ENCODE measurements at regions not wholly inside any gene's neighbourhood (a gene's known extent, or its start where the extent isn't known, plus 50 kb on each side); places are given as distances from the start of the nearest gene placed in this dataset.

- H3K4me2 ChIP-seq (ENCODE audit: control insufficient read depth, extremely low read depth, insufficient read depth, low read depth, low read length): no peak overlapping the region
- no peaks in the 10 kb centered on the region for H3K27me3 ChIP-seq (ENCODE audit: control insufficient read depth, extremely low read depth, insufficient read depth, low read length)
- TF ChIP-seq, protein P1, sequence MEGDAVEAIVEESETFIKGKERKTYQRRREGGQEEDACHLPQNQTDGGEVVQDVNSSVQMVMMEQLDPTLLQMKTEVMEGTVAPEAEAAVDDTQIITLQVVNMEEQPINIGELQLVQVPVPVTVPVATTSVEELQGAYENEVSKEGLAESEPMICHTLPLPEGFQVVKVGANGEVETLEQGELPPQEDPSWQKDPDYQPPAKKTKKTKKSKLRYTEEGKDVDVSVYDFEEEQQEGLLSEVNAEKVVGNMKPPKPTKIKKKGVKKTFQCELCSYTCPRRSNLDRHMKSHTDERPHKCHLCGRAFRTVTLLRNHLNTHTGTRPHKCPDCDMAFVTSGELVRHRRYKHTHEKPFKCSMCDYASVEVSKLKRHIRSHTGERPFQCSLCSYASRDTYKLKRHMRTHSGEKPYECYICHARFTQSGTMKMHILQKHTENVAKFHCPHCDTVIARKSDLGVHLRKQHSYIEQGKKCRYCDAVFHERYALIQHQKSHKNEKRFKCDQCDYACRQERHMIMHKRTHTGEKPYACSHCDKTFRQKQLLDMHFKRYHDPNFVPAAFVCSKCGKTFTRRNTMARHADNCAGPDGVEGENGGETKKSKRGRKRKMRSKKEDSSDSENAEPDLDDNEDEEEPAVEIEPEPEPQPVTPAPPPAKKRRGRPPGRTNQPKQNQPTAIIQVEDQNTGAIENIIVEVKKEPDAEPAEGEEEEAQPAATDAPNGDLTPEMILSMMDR (optimal IDR thresholded peaks at IDR 0.05 in 1 of 3, IDR thresholded peaks at IDR 0.05 in 1 of 3, conservative IDR thresholded peaks at IDR 0.05 in 1 of 3; ENCODE audit: extremely low read depth in 1 of 3, insufficient read depth in 2 of 3, low read length in 3 of 3): no peak
- no peak for TF ChIP-seq EZH2 (IDR thresholded peaks at IDR 0.05; ENCODE audit: low read length)
- no peak overlapping the region for H3K9ac ChIP-seq (ENCODE audit: control insufficient read depth, extremely low read depth, insufficient read depth, low read length)
- DNase-seq (ENCODE audit: low read depth, low spot score) (no peak), FAIRE-seq (no peak)
- H2AFZ ChIP-seq (ENCODE audit: control insufficient read depth, low read length): no peak overlapping the region
- H3K9me3 ChIP-seq (ENCODE audit: control insufficient read depth, low read depth, low read length): peaks cover 7% of the 10 kb centered on the region
- dilution Hi-C loops (cut with MboI; ENCODE audit: extremely low pct_ligation_motif_present, low sequenced_read_pairs): no loop called here
- H3K27ac ChIP-seq (ENCODE audit: control insufficient read depth, insufficient read depth, low read length): no peak overlapping the region
- H3K4me1 ChIP-seq (ENCODE audit: control insufficient read depth, extremely low read depth, insufficient read depth, low read length): no peaks in the 10 kb centered on the region
- H3K36me3 ChIP-seq (ENCODE audit: control insufficient read depth in 2 of 2, extremely low read depth in 1 of 2, insufficient read depth in 2 of 2, low read length in 2 of 2): no peaks in the 10 kb centered on the region
- H3K9me1 ChIP-seq (ENCODE audit: control insufficient read depth, extremely low read depth, insufficient read depth, low read length): no peaks in the 10 kb centered on the region
- no peaks in the 10 kb centered on the region for H4K20me1 ChIP-seq (ENCODE audit: control insufficient read depth, extremely low read depth, insufficient read depth, low read length)
- no peak overlapping the region for H3K4me3 ChIP-seq (ENCODE audit: control insufficient read depth in 2 of 3, extremely low read depth in 1 of 3, insufficient read depth in 2 of 3, low read depth in 1 of 3, low read length in 3 of 3)
- H3K79me2 ChIP-seq (ENCODE audit: control insufficient read depth, insufficient read depth, low read length): no peaks in the 10 kb centered on the region
These were observed 124.1 kb upstream of the SPIN4 start for GRCh38 chrX:63475200-63475599.

- Histone ChIP-seq H3K4me2 (ENCODE audit: control insufficient read depth, extremely low read depth, insufficient read depth, low read depth, low read length) (no peak overlapping the region), H4K20me1 (ENCODE audit: control insufficient read depth, extremely low read depth, insufficient read depth, low read length) (no peaks in the 10 kb centered on the region), H3K9me1 (ENCODE audit: control insufficient read depth, extremely low read depth, insufficient read depth, low read length) (no peaks in the 10 kb centered on the region), H3K4me3 (ENCODE audit: control insufficient read depth in 2 of 3, extremely low read depth in 1 of 3, insufficient read depth in 2 of 3, low read depth in 1 of 3, low read length in 3 of 3) (no peak overlapping the region), H3K9ac (ENCODE audit: control insufficient read depth, extremely low read depth, insufficient read depth, low read length) (no peak overlapping the region), H3K27ac (ENCODE audit: control insufficient read depth, insufficient read depth, low read length) (no peak overlapping the region), H3K4me1 (ENCODE audit: control insufficient read depth, extremely low read depth, insufficient read depth, low read length) (no peaks in the 10 kb centered on the region), H3K79me2 (ENCODE audit: control insufficient read depth, insufficient read depth, low read length) (no peaks in the 10 kb centered on the region), H3K9me3 (ENCODE audit: control insufficient read depth, low read depth, low read length) (peaks cover 7% of the 10 kb centered on the region), H3K27me3 (ENCODE audit: control insufficient read depth, extremely low read depth, insufficient read depth, low read length) (no peaks in the 10 kb centered on the region), H3K36me3 (ENCODE audit: control insufficient read depth in 2 of 2, extremely low read depth in 1 of 2, insufficient read depth in 2 of 2, low read length in 2 of 2) (no peaks in the 10 kb centered on the region), H2AFZ (ENCODE audit: control insufficient read depth, low read length) (no peak overlapping the region)
- no peak for DNase-seq (ENCODE audit: low read depth, low spot score)
- dilution Hi-C loops (cut with MboI; ENCODE audit: extremely low pct_ligation_motif_present, low sequenced_read_pairs): no loop called here
- no peak for FAIRE-seq
- TF ChIP-seq EZH2 (IDR thresholded peaks at IDR 0.05; ENCODE audit: low read length): no peak
- TF ChIP-seq, protein P1 (optimal IDR thresholded peaks at IDR 0.05 in 1 of 3, IDR thresholded peaks at IDR 0.05 in 1 of 3, conservative IDR thresholded peaks at IDR 0.05 in 1 of 3; ENCODE audit: extremely low read depth in 1 of 3, insufficient read depth in 2 of 3, low read length in 3 of 3): no peak
These were observed 119.9 kb upstream of the SPIN4 start for GRCh38 chrX:63471004-63471403.
